HG03460 (cell line): ENCODE measurements at regions not wholly inside any gene's neighbourhood (a gene's known extent, or its start where the extent isn't known, plus 50 kb on each side); places are given as distances from the start of the nearest gene placed in this dataset.
"Not testable (repeated sequence)": the region's sequence is repeated elsewhere in the genome, so short reads cannot be mapped to it uniquely, and the experiment has no call there.

Source experiments
- ATAC-seq: cut with Tn5 transposase; IDR thresholded peaks from one replicate; pipeline ENCODE4 v1.9.1; 2021; ENCODE audit not compliant: unreplicated experiment

- no peak for ATAC-seq
Measured at GRCh38 chr7:94173436-94173835, 169.3 kb upstream of the BET1 start.

DNA sequence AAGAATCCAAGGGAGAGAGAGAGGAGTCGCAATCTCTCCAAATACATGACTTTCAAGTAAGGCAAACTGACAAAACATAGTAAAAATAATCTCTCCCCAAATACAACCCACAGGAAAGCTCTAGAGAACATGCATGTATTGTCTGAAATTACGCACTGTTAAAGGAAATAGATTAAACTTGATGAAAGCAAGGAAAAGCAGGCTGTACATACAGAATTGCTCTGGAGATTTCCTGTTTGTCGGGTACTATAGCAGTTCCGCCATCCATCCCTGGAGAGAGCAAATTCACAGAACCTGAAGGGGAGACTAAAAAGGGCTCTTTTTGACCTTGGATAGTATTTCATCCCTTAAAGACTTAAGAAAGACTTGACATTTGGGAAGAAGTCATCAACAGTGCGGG, 170.2 kb upstream of the BET1 start:
- ATAC-seq = no peak

DNA sequence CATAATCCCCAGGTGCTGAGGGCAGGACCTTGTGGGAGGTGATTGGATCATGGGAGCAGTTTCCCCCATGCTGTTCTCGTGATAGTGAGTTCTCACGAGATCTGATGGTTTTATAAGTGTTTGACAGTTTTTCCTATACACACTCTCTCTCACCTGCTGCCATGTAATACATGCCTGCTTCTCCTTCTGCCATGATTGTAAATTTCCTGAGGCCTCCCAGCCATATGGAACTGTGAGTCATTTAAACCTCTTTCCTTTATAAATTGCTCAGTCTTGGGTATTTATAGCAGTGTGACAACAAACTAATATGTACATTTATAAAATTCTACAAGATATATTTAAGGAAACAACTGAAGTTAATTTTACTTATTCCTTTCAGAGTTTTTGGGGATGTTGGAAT, 170.8 kb upstream of the BET1 start:
- ATAC-seq = no peak

- ATAC-seq = no peak
Measured at GRCh38 chr7:94176694-94177200, 172.6 kb upstream of the BET1 start.

- ATAC-seq = no peak
Measured at GRCh38 chr7:94177441-94177840, 173.3 kb upstream of the BET1 start.

GRCh38 chr7:94178230-94178629, 174.1 kb upstream of the BET1 start:
- peak; percentile 97 for ATAC-seq

- no peak for ATAC-seq
Measured at GRCh38 chr7:94179466-94179865, 175.3 kb upstream of the BET1 start.

DNA sequence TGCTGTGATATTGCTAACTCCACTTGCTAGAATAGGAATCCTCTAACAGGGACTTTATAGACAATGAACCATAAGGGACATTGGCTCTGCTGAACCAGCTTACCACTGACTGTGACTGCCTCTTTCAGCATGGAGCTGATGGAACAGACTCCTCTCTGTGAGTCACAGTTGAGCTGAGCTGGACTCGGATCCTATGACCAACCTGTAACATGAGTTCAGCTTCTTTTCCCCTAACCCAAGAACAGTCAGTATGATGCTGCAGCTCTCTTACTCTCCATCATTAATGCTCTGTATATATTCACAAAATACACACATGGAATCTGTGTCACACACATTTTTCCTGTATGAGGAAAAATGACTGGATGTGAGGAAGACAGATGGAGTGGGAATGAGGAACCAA, 177.9 kb upstream of the BET1 start:
- no peak for ATAC-seq

GRCh38 chr7:94182721-94183120, 178.6 kb upstream of the BET1 start:
- ATAC-seq = no peak

DNA sequence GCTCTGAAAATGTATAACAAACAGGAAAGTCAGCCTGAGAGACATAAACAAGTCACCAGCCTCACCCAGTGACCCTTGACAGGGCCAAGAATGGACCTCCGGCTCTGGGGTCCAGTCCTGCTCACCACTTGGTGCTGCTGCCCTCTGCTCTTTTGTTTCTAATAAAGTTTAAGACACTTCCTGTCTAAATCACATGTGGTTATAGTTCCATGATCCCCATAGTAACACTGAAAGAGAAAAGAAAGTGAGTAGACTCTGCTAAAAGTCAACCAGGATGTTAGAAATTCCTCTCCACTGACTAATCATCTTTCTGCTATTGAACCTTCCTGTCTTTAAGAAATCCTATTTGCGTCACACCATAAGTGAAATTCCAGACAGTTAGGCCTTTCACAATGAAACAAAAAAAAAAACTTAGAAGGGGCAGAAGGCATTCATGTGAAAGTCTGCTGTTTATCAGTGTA, 179.2 kb upstream of the BET1 start:
- ATAC-seq = no peak

GRCh38 chr7:94183891-94184290, 179.7 kb upstream of the BET1 start:
- no peak for ATAC-seq

GRCh38 chr7:94188350-94188749, 184.2 kb upstream of the BET1 start:
- no peak for ATAC-seq

DNA sequence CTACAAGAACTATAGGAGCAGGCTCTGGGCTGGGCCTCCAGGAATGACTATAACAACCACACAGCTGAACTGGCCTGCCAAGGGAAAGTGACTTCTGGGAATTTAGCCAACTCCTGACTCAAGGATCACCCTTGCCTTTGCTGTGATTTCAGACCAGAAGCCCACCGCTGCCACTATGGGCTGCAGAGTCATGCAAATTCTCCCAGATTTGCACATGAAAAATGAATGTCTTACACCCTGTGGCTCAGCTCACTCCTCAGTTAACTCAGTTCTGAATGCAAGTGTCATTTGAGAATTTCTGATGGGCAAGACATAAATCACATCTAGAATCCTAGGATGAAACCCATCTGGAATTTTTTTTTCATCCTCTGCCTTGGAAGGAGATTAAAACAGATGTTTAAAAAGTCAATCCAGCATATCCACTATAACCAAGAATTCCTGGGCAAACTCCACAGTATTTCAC, 186.5 kb upstream of the BET1 start:
- ATAC-seq = no peak

- not testable (repeated sequence) for ATAC-seq
Measured at GRCh38 chr7:94194426-94194825, 190.3 kb upstream of the BET1 start.

GRCh38 chr7:94195201-94195600, 191.0 kb upstream of the BET1 start:
- ATAC-seq = no peak

GRCh38 chr7:94195813-94196212, 191.7 kb upstream of the BET1 start:
- ATAC-seq = no peak

- ATAC-seq = no peak
Measured at GRCh38 chr7:94205529-94205928, 189.2 kb upstream of the COL1A2 start.

DNA sequence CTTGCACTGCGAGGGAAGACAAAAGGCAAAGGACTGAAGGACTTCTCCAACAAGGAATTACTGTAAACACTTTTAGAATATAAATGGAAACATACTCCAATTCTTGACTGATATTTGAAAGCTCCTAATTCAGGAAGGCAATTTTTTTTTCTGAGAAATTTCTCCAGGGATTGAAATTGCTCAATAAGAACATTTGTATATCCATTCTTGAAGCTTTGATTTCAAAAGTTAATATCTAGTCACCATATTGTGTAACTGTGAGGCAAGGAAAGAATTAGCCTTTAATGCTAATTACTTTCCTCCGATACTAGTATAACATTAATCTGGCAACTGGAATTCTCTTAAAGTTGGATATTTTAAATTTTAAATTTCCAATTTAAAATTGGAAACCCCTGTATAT, 188.4 kb upstream of the COL1A2 start:
- no peak for ATAC-seq

GRCh38 chr7:94212160-94212559, 182.5 kb upstream of the COL1A2 start:
- ATAC-seq = no peak

GRCh38 chr7:94216944-94217461, 177.7 kb upstream of the COL1A2 start:
- no peak for ATAC-seq

- ATAC-seq = no peak
Measured at GRCh38 chr7:94217766-94218165, 176.9 kb upstream of the COL1A2 start.

DNA sequence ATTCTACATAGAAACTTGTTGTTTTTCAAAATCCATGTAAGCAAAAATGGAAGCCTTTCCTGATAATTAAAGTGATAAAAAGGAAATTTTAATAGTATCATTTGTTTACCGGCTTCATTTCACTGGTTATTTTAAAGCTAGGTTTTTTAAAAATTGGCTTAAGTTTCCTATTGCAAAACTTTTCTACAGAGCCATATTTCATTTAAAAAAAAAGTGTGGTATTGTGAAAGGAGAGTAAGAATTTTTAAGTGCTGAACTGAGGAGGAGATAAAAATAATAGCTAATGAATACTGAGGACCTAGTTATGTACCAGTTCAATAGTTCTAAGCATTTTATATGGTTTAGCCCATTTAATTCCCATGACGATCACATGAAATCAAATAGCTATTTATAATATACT, 172.2 kb upstream of the COL1A2 start:
- no peak for ATAC-seq

DNA sequence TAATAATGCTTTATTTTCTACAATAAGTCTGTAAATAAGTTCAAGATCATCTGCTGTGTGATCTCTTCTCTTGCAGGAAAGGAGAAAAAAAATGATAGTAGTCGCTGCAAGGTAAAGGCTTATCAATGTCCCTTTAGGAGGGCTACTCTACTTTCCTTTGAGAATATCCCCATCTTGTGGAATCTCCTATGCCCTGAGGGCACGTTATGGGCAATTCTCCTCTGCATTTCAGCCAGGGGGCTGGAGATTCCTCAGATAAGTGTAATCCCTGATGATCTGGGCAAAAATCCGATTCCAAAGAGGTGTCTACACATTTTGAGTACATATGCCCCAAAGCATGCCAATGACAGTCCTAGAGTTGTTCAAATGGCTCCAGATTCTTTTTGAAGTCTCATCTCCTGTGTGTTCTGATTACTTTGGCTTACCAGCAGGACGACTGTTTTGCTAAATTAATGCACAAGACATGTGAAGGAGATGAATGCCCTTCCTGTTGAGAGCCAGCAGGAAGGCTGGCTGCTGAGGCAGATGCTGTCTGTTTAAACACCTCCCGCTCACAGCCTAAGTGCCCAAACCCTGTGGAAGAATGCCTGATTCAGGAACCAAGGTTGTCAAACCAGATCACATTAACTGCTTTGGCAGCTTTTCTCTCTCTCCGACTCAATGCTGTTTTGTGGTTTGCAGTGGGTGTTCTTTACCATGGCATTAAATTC, 171.2 kb upstream of the COL1A2 start:
- ATAC-seq = no peak
